ENCODE measurements at regions not wholly inside any gene's neighbourhood (a gene's known extent, or its start where the extent isn't known, plus 50 kb on each side); places are given as distances from the start of the nearest gene placed in this dataset.

DNA sequence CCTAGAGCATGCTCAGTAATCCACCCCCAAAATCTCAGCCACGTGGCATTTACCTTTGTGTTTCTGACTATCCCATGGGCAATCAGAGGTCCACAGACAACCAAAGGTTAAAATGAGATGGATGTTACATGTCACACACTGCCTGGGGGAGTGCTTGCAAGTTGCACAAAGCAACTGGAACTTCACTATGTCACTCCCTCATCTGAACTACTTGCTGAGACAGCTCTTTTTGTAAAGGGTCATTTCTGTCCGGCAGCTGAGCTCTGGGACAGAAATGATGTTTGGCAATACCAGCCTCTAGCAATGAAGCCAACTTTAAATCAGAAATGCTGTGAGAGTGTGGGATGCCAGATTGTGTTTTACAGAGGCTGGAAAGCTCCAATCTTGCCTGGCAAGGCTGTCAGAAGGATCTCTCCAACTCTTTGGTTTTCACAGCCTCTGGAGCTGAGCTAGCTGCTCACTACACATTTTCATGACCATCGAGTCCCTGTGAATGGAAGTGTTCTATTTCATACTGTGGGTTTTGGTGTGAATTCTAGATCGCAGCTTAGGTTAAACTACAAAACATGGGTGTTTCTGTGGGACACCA is 66.3 kb upstream of the TMEM215 start:
- Histone ChIP-seq H3K4me3 (replicated peaks; ENCODE audit: insufficient read depth, low read length) (no peak overlapping the region), H3K27me3 (ENCODE audit: insufficient read depth, poor library complexity, severe bottlenecking) (no peaks in the 10 kb centered on the region), H3K27ac (replicated peaks) (no peak overlapping the region)
- no peak for DNase-seq (ENCODE audit: low read depth in 1 of 2, low spot score in 1 of 2)
- no peak for TF ChIP-seq POLR2AphosphoS5 (IDR thresholded peaks at IDR 0.05; ENCODE audit: low read depth)
- TF ChIP-seq REST (IDR thresholded peaks at IDR 0.05; ENCODE audit: insufficient replicate concordance, low read depth): no peak
- TF ChIP-seq SPI1 (IDR thresholded peaks at IDR 0.05; ENCODE audit: borderline replicate concordance, low read depth): no peak
- TF ChIP-seq, protein P1, sequence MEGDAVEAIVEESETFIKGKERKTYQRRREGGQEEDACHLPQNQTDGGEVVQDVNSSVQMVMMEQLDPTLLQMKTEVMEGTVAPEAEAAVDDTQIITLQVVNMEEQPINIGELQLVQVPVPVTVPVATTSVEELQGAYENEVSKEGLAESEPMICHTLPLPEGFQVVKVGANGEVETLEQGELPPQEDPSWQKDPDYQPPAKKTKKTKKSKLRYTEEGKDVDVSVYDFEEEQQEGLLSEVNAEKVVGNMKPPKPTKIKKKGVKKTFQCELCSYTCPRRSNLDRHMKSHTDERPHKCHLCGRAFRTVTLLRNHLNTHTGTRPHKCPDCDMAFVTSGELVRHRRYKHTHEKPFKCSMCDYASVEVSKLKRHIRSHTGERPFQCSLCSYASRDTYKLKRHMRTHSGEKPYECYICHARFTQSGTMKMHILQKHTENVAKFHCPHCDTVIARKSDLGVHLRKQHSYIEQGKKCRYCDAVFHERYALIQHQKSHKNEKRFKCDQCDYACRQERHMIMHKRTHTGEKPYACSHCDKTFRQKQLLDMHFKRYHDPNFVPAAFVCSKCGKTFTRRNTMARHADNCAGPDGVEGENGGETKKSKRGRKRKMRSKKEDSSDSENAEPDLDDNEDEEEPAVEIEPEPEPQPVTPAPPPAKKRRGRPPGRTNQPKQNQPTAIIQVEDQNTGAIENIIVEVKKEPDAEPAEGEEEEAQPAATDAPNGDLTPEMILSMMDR (IDR thresholded peaks at IDR 0.05; ENCODE audit: insufficient read depth, low read length): no peak
- TF ChIP-seq GABPA (IDR thresholded peaks at IDR 0.05; ENCODE audit: low read depth): no peak

GRCh38 chr9:32722704-32723103 is 60.6 kb upstream of the TMEM215 start:
- Histone ChIP-seq H3K4me3 (replicated peaks; ENCODE audit: insufficient read depth, low read length) (no peak overlapping the region), H3K27ac (replicated peaks) (no peak overlapping the region), H3K27me3 (ENCODE audit: insufficient read depth, poor library complexity, severe bottlenecking) (no peaks in the 10 kb centered on the region)
- TF ChIP-seq SPI1 (IDR thresholded peaks at IDR 0.05; ENCODE audit: borderline replicate concordance, low read depth): no peak
- TF ChIP-seq GABPA (IDR thresholded peaks at IDR 0.05; ENCODE audit: low read depth): no peak
- TF ChIP-seq, protein P1 (IDR thresholded peaks at IDR 0.05; ENCODE audit: insufficient read depth, low read length): no peak
- TF ChIP-seq REST (IDR thresholded peaks at IDR 0.05; ENCODE audit: insufficient replicate concordance, low read depth): no peak
- no peak for TF ChIP-seq POLR2AphosphoS5 (IDR thresholded peaks at IDR 0.05; ENCODE audit: low read depth)
- DNase-seq (ENCODE audit: low read depth in 1 of 2, low spot score in 1 of 2): no peak

DNA sequence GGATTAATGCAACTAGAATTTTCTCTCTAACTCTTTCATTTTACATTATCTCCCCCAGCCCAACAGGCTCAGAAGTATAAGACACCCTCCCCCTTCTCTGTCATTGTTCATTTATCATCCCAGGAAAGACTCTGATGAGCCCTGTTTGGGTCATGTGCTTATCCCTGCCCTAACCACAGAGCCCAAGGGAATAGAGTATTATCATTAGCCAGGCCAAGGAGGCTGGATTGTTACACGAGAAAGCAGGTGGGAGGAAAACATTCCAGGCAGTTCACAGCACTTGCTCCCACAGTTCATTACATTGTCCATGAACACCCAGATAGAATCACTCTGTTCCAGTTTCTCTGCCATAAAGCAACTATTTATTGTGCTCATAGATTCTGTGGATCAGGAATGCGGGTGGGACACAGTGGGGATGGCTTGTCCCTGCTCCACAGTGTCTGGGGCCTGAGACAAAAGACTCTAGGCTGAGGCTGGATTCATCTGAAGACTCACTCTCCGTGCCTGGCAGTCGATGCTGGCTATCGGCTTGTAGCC is 59.5 kb upstream of the TMEM215 start:
- no peak for DNase-seq (ENCODE audit: low read depth in 1 of 2, low spot score in 1 of 2)
- H3K27me3 ChIP-seq (ENCODE audit: insufficient read depth, poor library complexity, severe bottlenecking): no peaks in the 10 kb centered on the region
- TF ChIP-seq SPI1 (IDR thresholded peaks at IDR 0.05; ENCODE audit: borderline replicate concordance, low read depth) (no peak), POLR2AphosphoS5 (IDR thresholded peaks at IDR 0.05; ENCODE audit: low read depth) (no peak), GABPA (IDR thresholded peaks at IDR 0.05; ENCODE audit: low read depth) (no peak), REST (IDR thresholded peaks at IDR 0.05; ENCODE audit: insufficient replicate concordance, low read depth) (no peak)
- TF ChIP-seq, protein P1 (IDR thresholded peaks at IDR 0.05; ENCODE audit: insufficient read depth, low read length): no peak
- H3K27ac ChIP-seq (replicated peaks): no peak overlapping the region
- no peak overlapping the region for H3K4me3 ChIP-seq (replicated peaks; ENCODE audit: insufficient read depth, low read length)

Measured in HL-60 (cell line).